Mesothelial cell of epicardium (in vitro differentiated cells): ENCODE measurements at regions not wholly inside any gene's neighbourhood (a gene's known extent, or its start where the extent isn't known, plus 50 kb on each side); places are given as distances from the start of the nearest gene placed in this dataset.

Experiments
- DNase-seq, 2 experiments: peaks; one replicate each; pipeline ENCODE4 v3.0.0; 2021; ENCODE audit warnings: low spot score in 2 of 2; ENCODE audit not compliant: unreplicated experiment in 2 of 2
- H3K27ac Mint-ChIP-seq: 2 replicates; pipeline ENCODE4 v1.8.0; 2021; ENCODE audit warnings: mixed read lengths
- H3K27me3 Mint-ChIP-seq: 2 replicates; pipeline ENCODE4 v1.8.0; 2021; ENCODE audit warnings: low read depth, mixed read lengths
- H3K36me3 Mint-ChIP-seq: 2 replicates; pipeline ENCODE4 v1.8.0; 2021; ENCODE audit warnings: mixed read lengths
- H3K4me1 Mint-ChIP-seq: 2 replicates; pipeline ENCODE4 v1.8.0; 2021; ENCODE audit warnings: mixed read lengths
- H3K4me3 Mint-ChIP-seq: 2 replicates; pipeline ENCODE4 v1.8.0; 2021; ENCODE audit warnings: mild to moderate bottlenecking, moderate library complexity, mixed read lengths
- H3K9me3 Mint-ChIP-seq: 2 replicates; pipeline ENCODE4 v1.8.0; 2021; ENCODE audit warnings: mixed read lengths
- TF ChIP-seq, protein P1 (sequence below): fragments of 200-600 bp; sonication (generic); IDR thresholded peaks from one replicate; pipeline ENCODE4 v1.5.0; 2021; ENCODE audit warnings: antibody characterized with exemption; ENCODE audit not compliant: unreplicated experiment

- Mint-ChIP-seq H3K27me3 (peaks cover 73% of the 10 kb centered on the region), H3K36me3 (no peaks in the 10 kb centered on the region), H3K9me3 (no peaks in the 10 kb centered on the region), H3K4me3 (no peak overlapping the region), H3K4me1 (no peaks in the 10 kb centered on the region), H3K27ac (no peak overlapping the region)
- TF ChIP-seq, protein P1, sequence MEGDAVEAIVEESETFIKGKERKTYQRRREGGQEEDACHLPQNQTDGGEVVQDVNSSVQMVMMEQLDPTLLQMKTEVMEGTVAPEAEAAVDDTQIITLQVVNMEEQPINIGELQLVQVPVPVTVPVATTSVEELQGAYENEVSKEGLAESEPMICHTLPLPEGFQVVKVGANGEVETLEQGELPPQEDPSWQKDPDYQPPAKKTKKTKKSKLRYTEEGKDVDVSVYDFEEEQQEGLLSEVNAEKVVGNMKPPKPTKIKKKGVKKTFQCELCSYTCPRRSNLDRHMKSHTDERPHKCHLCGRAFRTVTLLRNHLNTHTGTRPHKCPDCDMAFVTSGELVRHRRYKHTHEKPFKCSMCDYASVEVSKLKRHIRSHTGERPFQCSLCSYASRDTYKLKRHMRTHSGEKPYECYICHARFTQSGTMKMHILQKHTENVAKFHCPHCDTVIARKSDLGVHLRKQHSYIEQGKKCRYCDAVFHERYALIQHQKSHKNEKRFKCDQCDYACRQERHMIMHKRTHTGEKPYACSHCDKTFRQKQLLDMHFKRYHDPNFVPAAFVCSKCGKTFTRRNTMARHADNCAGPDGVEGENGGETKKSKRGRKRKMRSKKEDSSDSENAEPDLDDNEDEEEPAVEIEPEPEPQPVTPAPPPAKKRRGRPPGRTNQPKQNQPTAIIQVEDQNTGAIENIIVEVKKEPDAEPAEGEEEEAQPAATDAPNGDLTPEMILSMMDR, result no peak
- no peak for DNase-seq
Observed at GRCh38 chr9:131798246-131798645, 58.4 kb upstream of the RAPGEF1 start.

DNA sequence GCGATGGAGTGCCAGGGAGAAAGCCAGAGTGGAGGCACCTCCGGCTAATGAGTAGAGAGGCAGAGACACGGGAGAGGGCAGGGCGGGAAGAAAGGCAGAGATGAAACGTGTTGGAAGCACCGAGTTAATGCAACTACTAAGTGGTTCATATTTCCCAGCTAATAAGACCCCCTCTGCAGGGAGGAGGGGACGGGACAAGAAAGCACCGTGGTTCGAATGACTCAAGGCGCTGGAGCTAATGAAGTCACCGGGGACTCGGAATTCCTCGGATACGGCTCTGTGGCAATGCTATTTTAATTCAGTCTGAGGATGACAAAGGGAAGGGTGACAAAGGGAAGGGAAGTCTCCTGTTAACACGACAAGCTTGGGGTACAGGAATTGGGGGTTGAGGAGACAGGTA is 54.5 kb upstream of the RAPGEF1 start:
- peaks cover 4% of the 10 kb centered on the region for H3K9me3 Mint-ChIP-seq
- no peaks in the 10 kb centered on the region for H3K36me3 Mint-ChIP-seq
- H3K4me1 Mint-ChIP-seq, result no peaks in the 10 kb centered on the region
- H3K27ac Mint-ChIP-seq, result no peak overlapping the region
- no peak overlapping the region for H3K4me3 Mint-ChIP-seq
- DNase-seq, result no peak
- TF ChIP-seq, protein P1, result no peak
- H3K27me3 Mint-ChIP-seq, result peaks cover 73% of the 10 kb centered on the region

GRCh38 chr9:131791542-131792254 is 51.8 kb upstream of the RAPGEF1 start:
- no peak overlapping the region for H3K4me3 Mint-ChIP-seq
- H3K27me3 Mint-ChIP-seq, result peaks cover 78% of the 10 kb centered on the region
- TF ChIP-seq, protein P1, result no peak
- H3K27ac Mint-ChIP-seq, result no peak overlapping the region
- DNase-seq, result no peak
- H3K4me1 Mint-ChIP-seq, result no peaks in the 10 kb centered on the region
- no peaks in the 10 kb centered on the region for H3K36me3 Mint-ChIP-seq
- peaks cover 4% of the 10 kb centered on the region for H3K9me3 Mint-ChIP-seq
